Common myeloid progenitor, CD34-positive (primary cell): ENCODE measurements at regions not wholly inside any gene's neighbourhood (a gene's known extent, or its start where the extent isn't known, plus 50 kb on each side); places are given as distances from the start of the nearest gene placed in this dataset.

Source experiments
- CTCF ChIA-PET: fragments of 350-600 bp; sonication (Branson Sonifier 250); formaldehyde crosslinking; loops from one replicate; lab custom pipeline; 2021; ENCODE audit warnings: antibody characterized with exemption; lab: Charles Lee
- POLR2A ChIA-PET: fragments of 350-600 bp; sonication (Branson Sonifier 250); formaldehyde crosslinking; loops from one replicate; lab custom pipeline; 2021; ENCODE audit warnings: antibody characterized with exemption; lab: Charles Lee
- DNase-seq, 3 donors: peaks; one replicate each; pipeline versions ENCODE4 v3.0.0 to v3.0.0-alpha.2; 2013
- H3K27ac ChIP-seq, 2 experiments: 1 replicate in 1 of 2; 2 replicates in 1 of 2; pipeline ENCODE4 v1.7.0; 2013; ENCODE audit warnings: inconsistent platforms in 2 of 2, low read length in 2 of 2, mild to moderate bottlenecking in 2 of 2, low read depth in 1 of 2, moderate library complexity in 1 of 2; ENCODE audit not compliant: severe bottlenecking in 2 of 2, insufficient read depth in 1 of 2, poor library complexity in 1 of 2
- H3K27me3 ChIP-seq, 5 experiments: replicated peaks in 2 of 5; 1 replicate in 3 of 5; 2 replicates in 2 of 5; pipeline versions ENCODE4 v1.6.1 to v1.7.0; 2013; ENCODE audit warnings: low read length in 4 of 5, mild to moderate bottlenecking in 2 of 5, moderate library complexity in 2 of 5, inconsistent platforms in 1 of 5; ENCODE audit not compliant: insufficient read depth in 5 of 5, control insufficient read depth in 4 of 5
- H3K36me3 ChIP-seq, 4 experiments: 1 replicate in 2 of 4; 2 replicates in 2 of 4; pipeline versions ENCODE4 v1.6.1 to v1.7.0; 2013; ENCODE audit warnings: low read length in 3 of 4, control low read depth in 1 of 4, mild to moderate bottlenecking in 1 of 4; ENCODE audit not compliant: control insufficient read depth in 4 of 4, insufficient read depth in 4 of 4
- H3K4me1 ChIP-seq, 4 experiments: 1 replicate in 3 of 4; 2 replicates in 1 of 4; pipeline versions ENCODE4 v1.6.1 to v1.7.1; 2013; ENCODE audit warnings: low read length in 3 of 4, mild to moderate bottlenecking in 3 of 4, control low read depth in 1 of 4, inconsistent platforms in 1 of 4, moderate library complexity in 1 of 4; ENCODE audit not compliant: control insufficient read depth in 4 of 4, insufficient read depth in 4 of 4; ENCODE audit errors: control extremely low read depth in 1 of 4
- H3K4me3 ChIP-seq, 7 experiments: 1 replicate in 4 of 7; 2 replicates in 3 of 7; pipeline versions ENCODE4 v1.5.1 to v1.7.0; 2013; ENCODE audit warnings: mild to moderate bottlenecking in 7 of 7, low read length in 6 of 7, moderate library complexity in 6 of 7, inconsistent platforms in 2 of 7, low read depth in 2 of 7, control low read depth in 1 of 7; ENCODE audit not compliant: insufficient read depth in 4 of 7, control insufficient read depth in 1 of 7; ENCODE audit errors: extremely low read depth in 1 of 7
- H3K9me3 ChIP-seq, 5 experiments: 1 replicate in 4 of 5; 2 replicates in 1 of 5; pipeline versions ENCODE4 v1.6.1 to v1.7.1; 2013; ENCODE audit warnings: low read length in 4 of 5, mild to moderate bottlenecking in 2 of 5, inconsistent platforms in 1 of 5, low read depth in 1 of 5, moderate library complexity in 1 of 5; ENCODE audit not compliant: control insufficient read depth in 4 of 5, insufficient read depth in 2 of 5; ENCODE audit errors: control extremely low read depth in 1 of 5
- WGBS: methylation state at CpG from one replicate; pipeline ENCODE4 v1.1.5; 2013; ENCODE audit not compliant: insufficient coverage; 5-methylcytosine and 5-hydroxymethylcytosine counted together

DNA sequence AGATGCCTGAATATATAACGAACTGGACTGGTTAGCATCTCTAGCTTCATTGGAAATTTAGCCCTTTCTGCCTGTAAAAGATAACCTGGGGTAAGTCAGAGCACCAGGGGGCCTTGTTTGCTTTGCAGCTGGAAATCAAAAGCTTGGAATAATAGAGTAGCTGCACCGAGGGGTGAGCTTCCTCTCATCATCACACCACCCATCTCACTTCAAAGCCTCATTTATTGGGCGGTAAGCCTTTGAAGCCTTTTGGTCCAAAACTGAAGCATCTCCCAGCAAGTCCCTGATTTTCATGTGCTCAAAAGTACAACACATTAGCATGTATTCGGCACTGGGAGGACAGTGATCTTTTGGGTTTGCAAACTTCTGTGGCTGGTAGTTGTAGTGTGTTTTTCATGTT lies 405.1 kb downstream of the FOXO1 start:
- DNase-seq: no peak
- no peaks in the 10 kb centered on the region for H3K4me1 ChIP-seq
- H3K27ac ChIP-seq: no peak overlapping the region
- 93% methylated on average over 2 of the region's 4 CpGs for WGBS
- no peak overlapping the region for H3K4me3 ChIP-seq
- POLR2A ChIA-PET: no interaction called here
- CTCF ChIA-PET: no interaction called here
- H3K36me3 ChIP-seq: no peaks in the 10 kb centered on the region
- peaks cover 0 to 2% (median 0%) of the 10 kb centered on the region in 5 experiments for H3K9me3 ChIP-seq
- no peaks in the 10 kb centered on the region for H3K27me3 ChIP-seq

DNA sequence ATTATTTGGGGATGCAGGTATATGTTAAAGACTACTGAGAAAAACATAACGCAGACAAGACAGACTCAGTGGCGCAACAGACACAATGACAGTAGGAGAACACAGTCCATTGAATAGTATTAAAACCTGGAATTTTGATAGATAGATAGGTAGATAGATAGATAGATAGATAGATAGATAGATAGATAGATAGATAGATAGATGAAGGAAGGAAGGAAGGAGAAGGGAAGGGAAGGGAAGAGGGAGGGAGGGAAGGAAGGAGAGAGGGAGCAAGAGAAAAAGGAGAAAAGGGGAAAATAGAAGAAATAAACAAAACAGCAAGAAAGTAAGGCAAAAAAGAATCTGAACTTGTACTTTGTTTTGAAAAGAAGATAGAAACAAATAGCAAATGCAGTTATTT lies 404.5 kb downstream of the FOXO1 start:
- 100% methylated on average over 2 of the region's 2 CpGs for WGBS
- DNase-seq: no peak

DNA sequence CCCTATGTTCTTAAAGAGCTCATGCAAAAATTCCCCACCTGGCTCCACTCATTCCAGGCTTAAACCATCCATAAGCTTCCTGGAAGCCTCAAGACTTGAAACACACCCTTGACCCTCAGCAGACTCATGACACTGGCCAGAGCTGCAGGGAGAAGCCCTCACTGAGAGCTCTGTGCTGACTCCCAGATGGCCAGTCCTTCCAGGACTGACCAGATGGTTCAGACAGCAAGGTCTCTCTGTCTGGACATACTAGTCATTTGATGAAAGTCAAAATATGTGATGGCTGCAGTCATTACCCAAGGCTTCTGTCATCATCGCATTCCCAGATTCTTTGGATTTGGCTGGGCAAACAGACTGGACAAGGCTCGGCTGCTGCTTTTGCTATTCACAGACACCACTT lies 397.4 kb downstream of the FOXO1 start:
- WGBS: no CpG with 5 or more reads among the region's 2 CpGs
- CTCF ChIA-PET: no interaction called here
- H3K36me3 ChIP-seq: no peaks in the 10 kb centered on the region
- H3K27ac ChIP-seq: no peak overlapping the region
- no peak overlapping the region for H3K4me3 ChIP-seq
- H3K4me1 ChIP-seq: peaks cover 10 to 48% (median 40%) of the 10 kb centered on the region in 4 experiments
- no peaks in the 10 kb centered on the region for H3K27me3 ChIP-seq
- no peak for DNase-seq
- POLR2A ChIA-PET: no interaction called here
- no peaks in the 10 kb centered on the region for H3K9me3 ChIP-seq

More for the DNA sequence above, 404.5 kb downstream of the FOXO1 start:
- ChIA-PET CTCF (no interaction called here), POLR2A (no interaction called here)
- Histone ChIP-seq H3K9me3 (peaks cover 0 to 2% (median 0%) of the 10 kb centered on the region in 5 experiments), H3K27me3 (no peaks in the 10 kb centered on the region), H3K36me3 (no peaks in the 10 kb centered on the region), H3K27ac (no peak overlapping the region), H3K4me3 (no peak overlapping the region), H3K4me1 (no peaks in the 10 kb centered on the region)

DNA sequence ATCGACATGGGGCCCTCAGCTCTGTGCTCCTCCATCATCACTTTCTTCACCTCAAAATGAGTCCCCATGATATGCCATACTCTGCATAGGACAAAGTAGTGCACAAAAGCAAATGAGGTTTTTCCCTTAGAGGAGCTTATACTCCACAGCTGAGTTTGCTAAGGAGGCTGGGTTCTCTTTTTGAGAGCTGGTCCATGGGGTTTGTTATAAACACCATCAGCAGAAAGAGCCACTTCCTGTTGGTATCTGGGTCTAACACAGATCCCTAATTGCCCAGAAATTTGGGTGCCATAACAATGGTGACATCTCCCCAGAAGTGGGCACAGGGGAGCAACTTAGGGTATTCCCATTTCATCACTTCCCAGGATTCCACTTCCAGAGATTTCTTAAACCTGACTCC lies 395.7 kb downstream of the FOXO1 start:
- POLR2A ChIA-PET: interaction anchor here (0.5 kb wide), 1 partner anchor 113 kb away, joined by 3 read pairs; no protein-coding TSS in a partner anchor
- no peak overlapping the region for H3K4me3 ChIP-seq
- H3K27ac ChIP-seq: no peak overlapping the region
- H3K36me3 ChIP-seq: no peaks in the 10 kb centered on the region
- no peaks in the 10 kb centered on the region for H3K9me3 ChIP-seq
- H3K27me3 ChIP-seq: no peaks in the 10 kb centered on the region
- CTCF ChIA-PET: interaction anchor here (0.8 to 1.5 kb wide), 3 partner anchors 8 to 201 kb away, joined by 3 to 4 read pairs (median 3); no protein-coding TSS in a partner anchor
- H3K4me1 ChIP-seq: peaks cover 10 to 48% (median 40%) of the 10 kb centered on the region in 4 experiments
- DNase-seq: peak in 2 of 3 donors; percentile 54 to 67
- WGBS: 100% methylated on average over 1 of the region's 1 CpG

DNA sequence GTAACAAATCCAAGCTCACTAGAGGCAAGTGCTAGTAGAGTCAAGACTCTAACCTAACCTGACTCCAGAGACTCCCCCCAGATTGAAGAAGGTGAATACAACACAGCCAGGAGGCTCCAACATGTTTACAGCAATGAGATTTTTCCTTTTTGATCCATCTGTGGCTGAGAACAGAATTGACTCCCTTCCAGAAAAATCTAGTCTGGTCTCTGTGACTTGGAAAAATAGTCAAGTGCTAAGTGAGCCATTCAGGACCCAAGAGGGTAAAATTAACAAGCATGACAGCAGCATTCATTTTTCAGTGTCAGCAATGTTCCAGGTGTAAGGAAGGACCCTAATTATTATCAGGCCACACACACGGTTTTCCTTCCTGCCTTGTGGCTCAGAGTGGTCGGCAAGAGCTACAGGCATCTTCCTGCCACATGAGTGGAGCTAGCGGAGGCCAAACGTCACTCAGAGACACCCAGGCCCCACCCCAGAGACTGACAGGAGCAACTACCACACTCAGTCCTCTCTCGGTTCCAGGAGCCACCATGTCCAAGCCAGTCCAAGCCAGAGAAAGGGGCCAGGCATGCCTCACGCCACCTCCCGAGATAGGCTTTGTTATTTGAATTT lies 395.1 kb downstream of the FOXO1 start:
- H3K4me3 ChIP-seq: peak overlapping the region in 4 of 7 experiments; percentile 40 to 48 (median 42)
- H3K27me3 ChIP-seq: no peaks in the 10 kb centered on the region
- DNase-seq: peak; percentile 94 to 99 (median 97)
- no peaks in the 10 kb centered on the region for H3K9me3 ChIP-seq
- H3K4me1 ChIP-seq: peaks cover 10 to 48% (median 40%) of the 10 kb centered on the region in 4 experiments
- 0% methylated on average over 4 of the region's 7 CpGs for WGBS
- peak overlapping the region in 1 of 2 experiments; percentile 27 for H3K27ac ChIP-seq
- no peaks in the 10 kb centered on the region for H3K36me3 ChIP-seq
- ChIA-PET CTCF (interaction anchor here (0.6 to 1.5 kb wide), 5 partner anchors 8 to 47 kb away, joined by 3 to 5 read pairs (median 3); no protein-coding TSS in a partner anchor), POLR2A (interaction anchor here (1.0 kb wide), 1 partner anchor 39 kb away, joined by 3 read pairs; no protein-coding TSS in a partner anchor)

DNA sequence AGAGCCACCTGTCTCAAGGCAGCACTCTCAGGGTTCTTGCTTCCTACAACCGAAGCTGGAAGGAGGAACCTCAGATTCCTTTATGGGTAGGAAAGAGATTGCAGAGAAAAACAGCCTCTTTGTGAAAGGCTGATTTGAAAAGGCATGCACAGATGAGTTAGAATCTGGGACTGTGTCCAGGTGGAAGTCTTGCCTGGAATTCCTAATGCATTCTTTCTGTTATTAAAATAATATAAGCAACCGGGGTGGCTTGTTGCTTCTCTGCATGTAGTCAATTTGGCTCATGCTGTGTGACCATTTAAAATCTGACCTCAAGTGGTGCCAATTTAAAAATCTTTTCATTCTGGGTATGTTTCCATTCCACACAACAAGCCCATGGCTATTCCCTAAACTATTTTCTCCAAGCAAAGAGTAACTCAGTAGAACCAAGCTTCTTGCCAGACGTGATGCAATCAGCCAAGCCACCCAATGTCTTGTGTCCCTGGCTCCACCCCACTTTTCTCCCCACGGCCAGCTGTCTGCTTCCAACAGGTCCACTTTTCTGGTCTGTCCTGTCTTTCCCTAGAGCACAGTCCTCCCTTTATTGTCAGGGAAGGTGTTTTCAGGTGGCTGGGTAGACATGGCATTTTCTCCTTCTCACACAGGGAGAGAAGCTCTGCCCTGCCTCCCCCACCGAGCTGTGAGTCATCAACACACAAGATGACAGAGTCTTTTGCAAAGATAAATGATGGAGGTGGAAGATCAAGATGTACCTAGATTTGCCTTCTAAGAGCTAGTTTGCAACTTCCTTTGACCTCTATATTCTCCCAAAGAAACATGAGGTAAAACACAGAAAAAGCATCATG lies 394.3 kb downstream of the FOXO1 start:
- Histone ChIP-seq H3K9me3 (no peaks in the 10 kb centered on the region), H3K36me3 (no peaks in the 10 kb centered on the region), H3K4me3 (peak overlapping the region in 4 of 7 experiments; percentile 40 to 48 (median 42)), H3K27ac (peak overlapping the region in 1 of 2 experiments; percentile 27), H3K4me1 (peaks cover 10 to 48% (median 40%) of the 10 kb centered on the region in 4 experiments), H3K27me3 (no peaks in the 10 kb centered on the region)
- POLR2A ChIA-PET: interaction anchor here (1.0 kb wide), 1 partner anchor 40 kb away, joined by 3 read pairs; no protein-coding TSS in a partner anchor
- CTCF ChIA-PET: interaction anchor here (0.6 to 1.5 kb wide), 7 partner anchors 9 to 705 kb away, joined by 3 to 5 read pairs (median 3); no protein-coding TSS in a partner anchor
- peak; percentile 25 to 74 (median 60) for DNase-seq
- WGBS: 42% methylated on average over 3 of the region's 5 CpGs
